ENCODE measurements at regions not wholly inside any gene's neighbourhood (a gene's known extent, or its start where the extent isn't known, plus 50 kb on each side); places are given as distances from the start of the nearest gene placed in this dataset.

DNA sequence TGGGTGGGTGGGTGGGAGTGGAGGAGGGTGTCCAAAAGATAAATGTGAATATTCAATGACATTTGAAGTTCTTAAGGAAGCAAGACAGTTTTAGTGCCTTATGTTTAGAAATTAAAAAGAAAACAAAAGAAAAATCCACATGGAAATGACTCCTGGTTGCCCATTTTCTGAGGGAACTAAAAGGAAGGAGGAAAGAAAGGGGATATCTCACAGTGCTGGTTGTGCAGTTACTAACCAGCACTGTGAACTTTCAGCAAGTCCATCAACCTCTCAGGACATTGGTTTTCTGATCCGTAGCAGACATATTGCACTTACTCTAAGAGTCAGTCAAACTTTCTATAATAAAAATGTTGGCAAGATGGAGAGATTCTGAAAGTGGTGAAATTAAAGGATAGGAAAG, 431.0 kb upstream of the CLINT1 start:
- no peak for DNase-seq

- DNase-seq = no peak
Observed at GRCh38 chr5:158288272-158288657, 429.3 kb upstream of the CLINT1 start.

- no peak for DNase-seq
Observed at GRCh38 chr5:158287643-158288271, 428.8 kb upstream of the CLINT1 start.

DNA sequence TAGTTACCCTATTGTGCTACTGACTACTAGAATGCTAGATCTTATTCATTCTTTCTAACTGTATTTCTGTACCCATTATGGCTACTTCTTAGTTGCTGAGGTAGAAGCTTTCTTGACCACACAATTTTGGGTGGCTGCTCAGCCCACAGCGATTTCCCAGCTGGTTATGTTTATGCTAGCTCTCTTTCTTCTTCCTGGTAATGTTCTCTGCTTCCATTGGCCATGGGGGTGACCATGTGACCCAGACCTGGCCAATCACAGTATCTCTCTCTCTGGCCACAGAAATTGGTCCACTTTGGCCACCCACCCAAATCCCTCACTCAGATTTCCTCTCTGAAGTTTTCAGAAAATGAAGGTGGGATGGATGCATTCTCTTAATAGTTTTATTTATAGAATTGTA, 427.9 kb upstream of the CLINT1 start:
- no peak for DNase-seq

DNA sequence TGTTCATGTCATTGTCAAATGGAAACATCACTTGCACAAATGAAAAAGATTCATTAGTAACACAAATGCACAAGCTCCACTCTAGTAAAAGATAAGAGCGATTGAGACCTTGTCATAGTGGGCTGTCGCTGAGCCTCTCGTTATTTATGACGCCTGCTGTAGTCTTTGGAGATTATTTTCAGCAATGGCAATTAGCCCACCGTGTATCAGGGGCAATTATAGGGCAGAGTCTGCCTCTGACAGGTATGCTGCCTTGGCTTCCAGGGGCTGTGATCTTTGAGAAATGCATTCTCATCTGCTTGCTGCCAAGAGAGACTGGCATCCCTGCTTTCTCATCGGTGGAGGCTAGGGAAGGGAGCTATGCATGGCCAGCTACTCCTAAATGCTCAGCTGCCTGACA, 426.8 kb upstream of the CLINT1 start:
- DNase-seq = no peak

DNA sequence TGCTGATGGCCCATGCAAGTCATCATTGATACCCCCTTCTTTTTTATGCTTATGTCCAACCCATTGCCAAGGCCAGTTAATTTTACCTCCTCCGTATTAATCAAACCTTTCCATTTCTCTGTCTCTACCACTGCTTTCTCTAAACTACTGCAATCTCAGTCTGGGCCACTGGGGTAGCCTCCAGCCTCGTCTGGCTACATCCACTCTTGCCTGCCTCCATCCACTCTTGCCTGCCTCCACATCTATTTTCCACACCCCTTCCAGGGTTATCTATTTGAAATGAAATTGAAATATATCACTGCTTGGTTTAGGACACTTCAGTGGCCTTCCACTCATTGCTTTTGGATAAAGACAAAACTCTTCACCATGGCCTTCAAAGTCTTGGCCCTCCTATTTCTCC, 425.3 kb upstream of the CLINT1 start:
- no peak for DNase-seq

DNA sequence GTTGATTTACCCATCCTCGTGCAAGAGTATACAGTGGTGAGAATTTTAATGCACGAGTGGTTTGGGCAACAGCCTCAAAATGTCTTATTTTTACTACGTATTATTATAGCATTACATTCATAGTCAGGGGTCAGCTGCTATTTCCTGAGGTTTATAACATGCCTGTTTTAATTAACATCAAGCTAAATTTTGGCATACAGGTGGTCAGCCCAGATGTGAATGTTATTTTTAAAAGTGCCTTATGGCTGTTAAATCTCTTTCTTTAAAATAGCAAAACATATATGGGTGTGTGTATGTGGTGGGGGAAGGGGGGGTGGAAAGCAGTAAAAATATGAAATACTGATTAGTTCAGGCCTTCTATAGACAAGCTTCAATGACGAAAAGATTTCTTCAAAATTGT, 424.5 kb upstream of the CLINT1 start:
- no peak for DNase-seq

- DNase-seq = no peak
Observed at GRCh38 chr5:158278216-158278925, 419.4 kb upstream of the CLINT1 start.

DNA sequence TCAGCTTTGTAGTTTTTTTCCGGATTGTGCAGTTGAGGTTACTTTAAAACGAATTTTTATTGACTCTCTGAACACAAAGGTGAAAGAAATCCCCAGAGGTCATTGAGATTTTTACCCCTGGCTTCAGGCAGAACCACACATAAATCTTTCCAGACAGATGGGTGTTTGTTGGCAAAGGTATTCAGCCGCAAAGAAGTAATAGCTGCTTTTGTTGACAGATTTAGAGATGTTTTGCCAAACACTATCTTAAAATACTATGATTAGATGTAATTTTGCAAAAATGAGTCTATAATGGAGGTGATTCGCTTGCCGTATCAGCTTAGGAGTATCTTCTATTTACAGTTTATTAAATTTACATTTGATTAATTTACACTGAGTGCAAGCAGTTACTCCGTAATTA, 418.3 kb upstream of the CLINT1 start:
- no peak for DNase-seq

DNA sequence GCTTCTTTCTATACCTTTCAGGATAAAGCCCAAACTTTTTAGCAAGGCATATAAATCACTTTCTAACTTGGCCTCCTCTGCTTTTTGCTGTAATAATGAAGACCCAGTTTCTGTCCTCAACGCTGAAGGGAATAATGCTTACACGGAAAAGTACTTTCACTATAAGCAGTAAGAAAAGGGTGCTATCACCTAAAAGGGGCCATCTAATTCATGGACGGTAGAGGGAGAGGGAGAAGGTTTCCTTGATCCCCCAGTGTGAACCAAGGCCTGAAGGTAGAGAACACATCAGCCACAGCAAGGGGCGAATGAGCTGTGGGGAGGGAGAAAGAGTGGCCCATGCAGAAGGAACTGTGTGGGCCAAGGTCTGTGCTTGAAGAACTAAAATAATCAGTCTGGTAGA, 417.7 kb upstream of the CLINT1 start:
- DNase-seq = no peak

GRCh38 chr5:158275511-158275910, 416.6 kb upstream of the CLINT1 start:
- no peak for DNase-seq

- no peak for DNase-seq
Observed at GRCh38 chr5:158273035-158273434, 414.1 kb upstream of the CLINT1 start.

DNA sequence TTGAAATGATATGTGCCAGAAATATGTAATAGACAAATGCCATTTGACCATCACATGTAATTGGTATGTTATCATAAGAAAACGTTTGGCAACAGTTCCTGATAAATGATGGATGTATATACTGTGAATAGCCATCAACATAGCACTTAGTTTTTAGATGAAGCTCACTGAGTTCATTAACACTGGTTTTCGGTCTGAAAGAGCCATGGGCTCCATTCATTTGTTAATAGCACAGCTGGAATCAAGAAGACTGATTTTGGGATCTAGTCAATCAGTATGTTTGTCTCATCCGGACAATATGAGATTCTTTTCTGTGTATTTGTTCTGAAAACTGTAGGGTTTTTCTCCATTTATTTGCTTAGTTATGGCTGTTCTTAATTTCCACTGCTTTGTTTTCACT, 413.5 kb upstream of the CLINT1 start:
- DNase-seq = no peak

DNA sequence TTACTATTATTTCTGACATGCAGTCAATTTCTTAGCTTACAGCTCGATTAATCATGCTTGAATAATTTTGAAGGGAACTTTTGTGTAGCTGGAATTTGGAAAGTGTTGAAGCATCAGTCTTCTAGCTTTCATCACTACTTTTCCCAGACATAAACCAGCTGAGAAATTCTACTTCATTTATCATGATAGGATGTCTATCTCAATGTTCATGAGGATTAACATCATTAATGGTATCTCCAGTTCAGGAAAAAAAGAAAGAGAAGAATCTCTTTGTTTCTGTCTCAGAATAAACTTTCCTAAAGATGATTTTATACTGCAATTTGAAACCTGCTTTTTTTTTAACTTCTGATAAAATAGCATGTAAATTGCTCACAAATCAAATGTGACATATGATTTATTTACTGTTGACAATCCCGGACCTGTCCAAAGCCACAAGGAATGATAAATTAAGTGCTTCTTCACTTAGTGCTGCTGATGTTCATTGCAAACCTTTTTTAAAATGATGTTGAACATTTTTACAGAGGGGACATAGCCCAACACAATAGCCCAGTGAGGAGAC, 412.1 kb upstream of the CLINT1 start:
- no peak for DNase-seq

- DNase-seq = no peak
Observed at GRCh38 chr5:158268286-158268685, 409.3 kb upstream of the CLINT1 start.

DNA sequence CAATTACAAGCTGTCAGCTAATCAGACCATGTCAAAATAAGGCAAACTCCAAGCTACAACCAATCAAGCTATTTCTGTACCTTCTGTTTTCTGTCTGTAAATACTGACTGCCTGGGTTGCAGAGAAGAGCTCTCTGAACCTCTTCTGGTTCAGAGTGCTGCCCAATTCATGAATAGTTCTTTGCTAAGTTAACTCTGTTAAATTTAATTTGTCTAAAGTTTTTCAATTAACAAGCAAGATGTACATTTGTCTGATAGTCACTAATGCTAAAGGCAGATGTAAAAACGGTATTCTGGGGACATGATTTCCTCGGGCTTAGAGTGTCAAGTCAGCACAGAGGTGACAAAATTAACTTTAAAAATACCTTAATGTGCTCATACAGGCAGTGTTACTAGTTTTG, 408.3 kb upstream of the CLINT1 start:
- no peak for DNase-seq

DNA sequence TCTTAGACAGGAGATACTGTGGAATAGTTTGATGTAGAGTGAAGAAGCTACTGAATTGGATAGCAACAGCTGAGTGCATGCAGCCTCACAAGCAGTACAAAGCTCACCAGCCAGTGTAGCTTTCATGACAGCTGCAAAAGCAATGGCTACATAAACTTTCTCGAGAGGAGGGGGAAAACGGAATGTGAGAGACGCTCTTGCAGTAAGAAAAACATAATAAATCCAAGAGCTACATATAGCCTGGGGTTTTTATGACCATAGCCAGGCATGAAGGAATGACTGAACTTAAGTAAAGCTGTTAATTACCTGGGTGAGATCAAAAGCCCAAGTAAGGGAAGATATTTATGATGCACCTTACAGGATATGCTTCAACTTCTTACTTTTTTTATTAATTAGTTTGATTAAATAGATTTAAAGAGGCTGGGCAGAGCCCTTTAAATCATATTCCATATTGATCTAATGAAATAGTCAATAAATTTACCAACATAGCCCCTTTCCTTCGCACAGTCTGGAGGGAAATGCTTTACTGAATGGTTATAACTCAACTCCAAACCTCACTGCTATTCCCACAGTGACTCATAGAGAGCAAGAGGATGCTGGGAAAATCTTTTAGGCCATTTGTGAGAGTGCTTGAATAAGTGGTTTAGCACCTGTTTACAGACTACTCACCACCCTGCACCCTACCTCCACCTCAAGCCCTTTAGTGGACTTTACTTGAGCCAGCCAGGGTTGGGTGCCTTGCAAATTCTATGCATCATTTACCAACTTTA, 407.2 kb upstream of the CLINT1 start:
- no peak for DNase-seq

DNA sequence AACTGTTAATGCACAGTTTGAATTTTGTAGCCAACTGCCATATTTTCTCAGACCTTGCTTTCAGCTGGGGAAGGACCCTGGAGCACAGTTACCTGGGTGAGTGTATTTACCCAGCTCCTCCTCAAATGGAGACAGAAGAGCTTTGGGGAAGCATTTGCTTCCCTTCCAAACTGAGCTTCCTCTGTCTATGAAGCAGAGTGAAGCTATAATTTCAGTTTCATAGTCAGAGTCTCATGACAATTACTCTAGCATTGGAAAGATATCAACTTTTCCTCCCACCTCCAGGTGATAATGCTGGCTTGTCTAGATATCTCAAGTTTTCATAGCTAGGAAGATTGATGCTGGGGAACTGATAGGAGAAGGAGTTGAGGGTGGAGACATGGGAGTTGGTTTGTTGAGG, 406.4 kb upstream of the CLINT1 start:
- DNase-seq = no peak

GRCh38 chr5:158264264-158264663, 405.3 kb upstream of the CLINT1 start:
- no peak for DNase-seq

GRCh38 chr5:158261674-158262367, 402.9 kb upstream of the CLINT1 start:
- DNase-seq = no peak

DNA sequence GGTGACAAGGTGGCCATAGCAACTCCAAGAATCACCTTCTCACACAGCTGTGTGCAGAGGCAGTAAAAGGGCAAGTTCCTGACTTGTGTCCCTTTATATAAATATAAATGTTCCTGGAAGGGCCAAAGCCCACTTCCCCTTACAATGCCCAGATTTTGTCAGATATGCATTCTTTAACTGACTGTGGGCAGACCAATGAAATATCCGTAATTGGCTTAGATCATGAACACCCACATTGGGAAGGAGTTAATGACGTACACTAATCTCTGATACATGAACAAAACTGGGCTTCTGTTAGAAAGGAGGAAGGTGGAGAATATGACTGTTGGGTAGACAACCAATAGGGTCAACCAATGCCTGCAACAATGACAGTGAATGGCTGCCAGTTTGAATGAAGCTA, 397.2 kb upstream of the CLINT1 start:
- DNase-seq = no peak

- no peak for DNase-seq
Observed at GRCh38 chr5:158255609-158256008, 396.7 kb upstream of the CLINT1 start.

DNA sequence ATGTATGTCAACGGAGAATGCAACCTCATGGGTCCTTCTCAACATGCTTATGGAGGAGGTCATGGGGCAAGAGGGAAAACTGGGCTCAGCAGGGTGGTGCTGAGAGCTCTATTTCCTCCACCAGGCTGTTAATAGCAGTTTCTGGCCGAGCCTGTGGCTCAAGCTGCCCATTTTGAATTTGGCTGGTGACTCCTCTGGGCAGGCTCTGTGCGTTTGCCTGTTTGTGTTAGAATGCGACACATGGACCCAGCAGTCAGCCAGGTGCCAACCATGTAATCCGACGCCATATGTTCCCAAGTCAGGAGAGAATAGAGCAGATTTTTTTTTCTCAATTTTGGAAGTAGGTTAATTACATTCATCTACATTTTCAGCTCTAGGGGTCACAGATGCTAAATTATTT, 387.7 kb upstream of the CLINT1 start:
- no peak for DNase-seq

All from midbrain (tissue), 1 donor.